GM10248 (cell line): ENCODE measurements at regions not wholly inside any gene's neighbourhood (a gene's known extent, or its start where the extent isn't known, plus 50 kb on each side); places are given as distances from the start of the nearest gene placed in this dataset.
"Not testable (repeated sequence)": the region's sequence is repeated elsewhere in the genome, so short reads cannot be mapped to it uniquely, and the experiment has no call there.

ENCODE experiments used
- CTCF ChIA-PET: fragments of 300-600 bp; sonication (Branson Sonifier 250); formaldehyde crosslinking; extraction: SDS; loops from one replicate; lab custom pipeline; 2021; ENCODE audit warnings: antibody characterized with exemption; lab: Yijun Ruan, JAX
- POLR2A ChIA-PET: fragments of 350-650 bp; sonication (Branson Sonifier 250); formaldehyde crosslinking; extraction: SDS; loops from one replicate; lab custom pipeline; 2020; ENCODE audit warnings: antibody characterized with exemption; lab: Yijun Ruan, JAX
- DNase-seq: peaks from one replicate; pipeline ENCODE4 v3.0.0; 2012; ENCODE audit errors: extremely low spot score
- TF ChIP-seq, protein P1 (sequence below): IDR thresholded peaks from 2 replicates; pipeline ENCODE4 v1.5.1; 2012; ENCODE audit warnings: mild to moderate bottlenecking, low read depth; ENCODE audit errors: extremely low read depth, missing control alignments, control extremely low read depth

DNA sequence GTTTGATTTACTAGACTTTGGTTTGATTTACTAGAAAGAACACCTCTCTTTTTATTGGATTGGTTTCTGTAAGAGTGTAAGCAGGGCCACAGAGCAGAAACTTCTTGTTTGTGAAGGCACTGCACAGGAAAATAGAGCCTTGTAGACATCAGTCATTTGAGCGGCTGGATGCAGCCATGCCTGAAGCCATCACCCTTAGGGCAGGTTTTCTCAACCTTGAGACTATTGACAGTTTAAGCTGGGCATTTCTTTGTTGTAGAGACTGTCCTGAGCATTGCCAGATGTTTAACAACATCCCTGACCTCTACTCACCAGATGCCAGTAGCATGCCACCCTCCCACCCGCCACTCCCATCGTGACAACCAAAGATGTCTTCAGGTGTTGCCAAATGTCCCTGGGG lies 130.2 kb upstream of the SULF2 start:
- TF ChIP-seq, protein P1, sequence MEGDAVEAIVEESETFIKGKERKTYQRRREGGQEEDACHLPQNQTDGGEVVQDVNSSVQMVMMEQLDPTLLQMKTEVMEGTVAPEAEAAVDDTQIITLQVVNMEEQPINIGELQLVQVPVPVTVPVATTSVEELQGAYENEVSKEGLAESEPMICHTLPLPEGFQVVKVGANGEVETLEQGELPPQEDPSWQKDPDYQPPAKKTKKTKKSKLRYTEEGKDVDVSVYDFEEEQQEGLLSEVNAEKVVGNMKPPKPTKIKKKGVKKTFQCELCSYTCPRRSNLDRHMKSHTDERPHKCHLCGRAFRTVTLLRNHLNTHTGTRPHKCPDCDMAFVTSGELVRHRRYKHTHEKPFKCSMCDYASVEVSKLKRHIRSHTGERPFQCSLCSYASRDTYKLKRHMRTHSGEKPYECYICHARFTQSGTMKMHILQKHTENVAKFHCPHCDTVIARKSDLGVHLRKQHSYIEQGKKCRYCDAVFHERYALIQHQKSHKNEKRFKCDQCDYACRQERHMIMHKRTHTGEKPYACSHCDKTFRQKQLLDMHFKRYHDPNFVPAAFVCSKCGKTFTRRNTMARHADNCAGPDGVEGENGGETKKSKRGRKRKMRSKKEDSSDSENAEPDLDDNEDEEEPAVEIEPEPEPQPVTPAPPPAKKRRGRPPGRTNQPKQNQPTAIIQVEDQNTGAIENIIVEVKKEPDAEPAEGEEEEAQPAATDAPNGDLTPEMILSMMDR = no peak
- ChIA-PET POLR2A (no interaction called here), CTCF (no interaction called here)
- DNase-seq = no peak

DNA sequence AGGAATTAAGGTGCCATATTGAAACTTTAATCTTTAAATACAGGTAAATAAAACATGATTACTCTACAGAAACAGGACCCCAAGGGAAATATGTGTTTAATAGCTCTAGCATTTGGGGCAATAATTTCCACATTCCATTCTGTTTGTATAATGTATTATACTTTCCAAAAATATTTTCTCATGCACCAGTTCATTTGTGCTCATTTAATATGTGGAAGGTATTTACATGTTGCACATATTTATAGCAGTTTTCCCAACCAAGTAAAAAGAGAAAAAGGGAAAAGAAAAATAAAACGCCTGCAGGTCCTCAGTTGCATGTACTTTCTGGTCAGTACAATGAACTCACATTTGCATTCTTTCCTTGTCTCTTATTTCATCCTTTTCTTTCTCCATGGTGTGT lies 129.5 kb upstream of the SULF2 start:
- ChIA-PET CTCF (no interaction called here), POLR2A (no interaction called here)
- no peak for DNase-seq
- TF ChIP-seq, protein P1 = no peak

DNA sequence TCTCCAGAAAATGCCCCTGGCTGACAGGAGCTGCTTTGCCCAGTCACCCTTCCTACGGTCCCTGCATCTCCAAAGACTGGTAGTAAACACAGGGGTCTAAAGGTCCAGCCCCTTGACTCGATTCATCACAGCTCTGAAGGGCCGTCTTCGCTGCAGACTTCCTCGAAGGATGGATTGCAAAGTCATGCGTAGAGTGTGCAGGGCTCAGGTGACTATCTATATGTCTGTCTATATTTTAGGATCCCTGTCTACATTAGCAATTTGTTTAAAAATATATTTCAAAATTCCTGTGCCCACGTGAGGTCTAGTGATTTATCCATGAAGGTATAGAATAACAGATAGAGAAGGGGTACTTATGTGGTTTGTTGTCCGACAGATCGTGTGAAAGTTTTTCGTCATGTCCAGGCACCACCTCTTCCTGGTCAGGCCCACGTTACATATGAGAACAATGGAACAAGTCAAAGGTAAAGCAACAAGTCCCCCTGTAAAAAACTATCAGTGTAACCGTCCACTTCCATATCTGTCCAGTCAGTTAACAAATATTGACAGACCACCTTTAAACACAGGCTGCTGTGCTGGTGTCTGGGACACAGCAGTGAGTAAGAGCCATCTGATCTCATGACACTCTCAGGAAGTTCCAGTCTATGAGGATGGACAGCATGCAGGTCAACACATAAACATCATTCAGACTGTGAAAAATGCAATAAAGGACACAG lies 127.7 kb upstream of the SULF2 start:
- POLR2A ChIA-PET, DNase-seq: not testable (repeated sequence)
- CTCF ChIA-PET = interaction anchor here (0.8 kb wide), 1 partner anchor 708 kb away, joined by 3 read pairs; no protein-coding TSS in a partner anchor

DNA sequence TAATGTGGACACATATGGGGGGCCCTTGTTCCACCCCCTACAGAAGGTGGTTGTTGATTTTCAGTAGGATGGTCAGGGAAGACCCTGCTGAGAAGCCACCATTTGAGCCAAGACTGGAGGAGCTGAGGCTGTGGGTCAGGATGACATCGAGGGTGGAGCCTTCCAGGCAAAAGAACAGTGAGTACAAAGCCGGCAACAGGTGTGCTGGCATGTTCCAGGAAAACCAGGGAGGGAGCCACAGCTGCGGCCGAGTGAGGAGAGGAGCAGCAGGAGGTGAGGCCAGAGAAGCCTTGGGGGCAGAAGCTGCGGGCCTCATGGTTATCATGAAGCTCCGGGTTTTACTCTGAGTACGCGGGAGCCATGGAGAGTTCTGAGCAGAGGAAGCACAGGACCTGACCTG lies 126.9 kb upstream of the SULF2 start:
- POLR2A ChIA-PET, DNase-seq: not testable (repeated sequence)
- CTCF ChIA-PET = interaction anchor here (0.8 kb wide), 1 partner anchor 708 kb away, joined by 3 read pairs; no protein-coding TSS in a partner anchor

DNA sequence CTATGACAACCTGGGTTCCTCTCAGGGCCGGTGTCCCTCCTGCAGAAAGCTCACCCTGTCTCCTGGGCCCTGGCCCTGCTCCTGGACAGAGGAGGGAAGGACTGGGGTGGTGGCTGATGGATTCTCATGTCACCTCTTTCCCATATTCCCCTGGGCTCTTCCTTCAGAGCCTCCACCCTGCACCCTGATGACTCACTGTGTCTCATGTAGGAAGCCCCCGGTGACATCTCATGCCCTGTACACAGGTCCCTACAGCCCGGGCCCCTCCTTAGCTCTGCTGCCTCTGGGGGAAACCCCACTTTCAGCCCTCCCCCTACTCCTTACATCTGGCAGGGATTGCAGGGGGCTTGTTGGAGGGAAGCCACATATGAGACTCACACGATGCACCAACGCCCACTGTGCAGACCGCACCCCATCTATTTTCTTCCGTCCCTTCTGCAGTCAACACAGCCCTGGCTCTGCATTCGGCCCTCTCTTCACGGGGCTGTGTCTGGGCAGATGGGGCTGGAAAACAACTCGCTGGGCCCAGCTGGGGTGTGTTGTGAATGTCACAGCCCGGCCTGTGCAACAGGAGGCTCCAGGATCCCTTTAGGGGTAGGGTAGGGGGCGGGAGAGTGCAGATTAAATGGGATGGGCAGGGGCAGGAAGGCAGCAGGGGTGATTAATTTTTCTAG lies 124.6 kb upstream of the SULF2 start:
- POLR2A ChIA-PET, DNase-seq, CTCF ChIA-PET: not testable (repeated sequence)

DNA sequence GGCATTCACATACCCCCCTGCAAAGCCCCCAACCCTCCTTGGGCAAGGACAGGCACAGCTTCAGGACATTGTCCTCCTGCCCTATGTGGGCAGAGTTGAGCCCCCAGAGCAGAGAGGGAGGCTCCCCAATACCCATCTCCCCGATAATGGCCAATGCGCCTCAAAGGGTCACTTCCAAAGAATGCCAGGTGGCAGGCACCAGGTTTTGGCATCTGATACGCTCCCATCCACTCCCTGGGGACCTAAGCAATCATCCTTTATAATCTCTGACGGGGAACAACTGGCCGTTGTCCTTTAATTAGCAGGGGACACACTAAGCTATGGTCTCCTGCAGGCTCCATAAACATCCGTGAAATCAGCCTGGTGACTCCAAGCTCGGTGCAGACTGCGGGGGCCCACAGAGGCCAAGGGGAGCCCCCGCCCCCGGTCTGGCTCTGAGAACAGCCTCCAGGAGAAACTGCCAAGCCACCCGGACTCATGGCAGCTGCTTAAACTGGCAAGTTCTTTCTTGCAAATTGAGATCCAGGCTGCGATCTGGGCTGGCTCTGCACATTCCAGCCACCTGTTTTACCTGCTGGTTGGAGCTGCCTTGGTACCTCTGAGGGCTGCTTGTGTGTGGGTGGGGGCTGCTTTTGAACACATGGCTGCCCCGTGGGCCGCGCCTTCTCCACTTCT lies 123.2 kb upstream of the SULF2 start:
- CTCF ChIA-PET, DNase-seq, POLR2A ChIA-PET: not testable (repeated sequence)

DNA sequence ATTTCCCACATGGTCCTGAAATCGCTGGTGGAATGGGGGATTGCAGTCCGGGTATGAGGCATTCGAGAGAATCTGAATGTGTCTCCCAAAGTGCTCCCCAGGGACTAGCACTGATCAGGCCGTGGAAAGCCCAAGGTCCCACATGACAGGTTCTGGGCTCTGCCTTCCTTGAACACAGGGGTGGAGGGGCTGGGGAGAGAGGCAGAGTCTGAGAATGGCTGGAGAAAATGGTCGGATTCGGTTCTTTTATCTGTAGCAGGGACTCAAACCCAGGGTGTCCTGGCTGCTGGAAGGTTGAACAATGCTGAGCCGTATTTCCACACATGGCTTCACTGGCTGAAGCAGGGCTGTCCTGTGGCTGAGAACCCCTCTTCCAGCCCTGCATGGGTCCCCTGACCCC lies 122.7 kb upstream of the SULF2 start:
- DNase-seq, CTCF ChIA-PET, POLR2A ChIA-PET: not testable (repeated sequence)

DNA sequence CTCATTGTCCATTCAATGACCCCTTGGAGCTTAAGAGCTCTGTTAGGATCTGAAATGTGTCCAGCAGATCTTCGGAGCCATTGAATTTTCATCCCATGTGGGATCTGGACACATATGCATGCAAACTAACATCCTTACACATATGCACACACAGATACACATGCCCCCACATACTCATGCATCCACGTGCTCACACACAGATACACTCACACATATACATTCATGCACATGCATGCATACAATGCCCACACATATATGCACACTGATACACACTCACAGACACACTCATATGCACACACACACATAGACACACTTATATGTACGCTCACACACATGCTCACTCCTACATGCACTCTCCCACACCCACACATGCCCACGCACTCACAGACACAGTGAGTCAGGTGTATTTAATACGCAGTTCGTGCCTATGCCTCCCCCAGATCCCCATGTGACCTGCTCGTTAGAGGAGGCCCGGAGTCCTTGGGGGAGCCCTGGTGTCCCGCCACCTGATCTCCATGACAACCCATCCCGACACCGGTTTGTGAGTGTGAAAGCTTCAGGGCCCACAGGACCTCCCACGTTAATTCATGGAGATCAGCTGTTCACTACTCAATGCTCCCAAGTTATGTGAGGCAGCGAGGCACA lies 121.9 kb upstream of the SULF2 start:
- TF ChIP-seq, protein P1 = no peak
- CTCF ChIA-PET = no interaction called here
- POLR2A ChIA-PET = no interaction called here
- no peak for DNase-seq

DNA sequence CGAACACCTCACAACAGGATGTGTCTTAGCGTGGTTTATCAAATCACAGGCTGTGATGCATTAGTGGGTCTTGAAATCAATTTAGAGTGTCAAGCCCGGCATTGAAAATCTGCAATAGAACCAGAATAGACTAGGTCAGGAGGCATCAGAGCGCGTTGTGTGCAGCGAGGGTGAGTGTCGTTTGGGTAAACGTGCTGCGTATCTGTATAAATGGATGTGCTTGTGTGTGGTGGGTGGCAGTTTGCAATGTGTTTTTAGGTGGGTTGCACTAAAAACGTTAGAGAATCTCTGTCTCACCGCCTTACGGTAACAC lies 121.0 kb upstream of the SULF2 start:
- ChIA-PET CTCF (no interaction called here), POLR2A (no interaction called here)

More for the DNA sequence above, 121.0 kb upstream of the SULF2 start:
- TF ChIP-seq, protein P1 = no peak
- DNase-seq = no peak
